HG03521 (cell line): ENCODE measurements at regions not wholly inside any gene's neighbourhood (a gene's known extent, or its start where the extent isn't known, plus 50 kb on each side); places are given as distances from the start of the nearest gene placed in this dataset.

ENCODE experiments used
- ATAC-seq: cut with Tn5 transposase; IDR thresholded peaks from one replicate; pipeline ENCODE4 v1.9.1; 2021; ENCODE audit warnings: mild to moderate bottlenecking, moderate library complexity; ENCODE audit not compliant: unreplicated experiment

DNA sequence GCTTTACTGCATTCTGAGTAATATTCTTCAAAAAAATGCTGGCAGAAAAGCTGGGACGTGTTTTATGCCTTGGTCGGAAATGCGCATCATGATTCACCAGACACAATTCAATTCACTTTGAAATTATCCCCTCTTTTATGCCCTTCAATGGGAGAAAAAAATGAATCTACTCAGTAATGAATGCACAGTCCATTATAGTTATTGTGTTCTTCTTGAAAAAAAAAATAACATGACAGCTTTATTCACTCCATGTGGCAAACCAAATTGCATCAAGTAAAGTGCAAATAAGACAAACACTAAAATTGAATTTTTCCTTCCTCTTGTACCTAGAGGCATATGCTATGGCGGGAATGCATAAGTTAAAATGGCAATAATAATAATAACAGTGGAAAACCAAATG lies 159.4 kb upstream of the IFNG-AS1 start:
- ATAC-seq = no peak

DNA sequence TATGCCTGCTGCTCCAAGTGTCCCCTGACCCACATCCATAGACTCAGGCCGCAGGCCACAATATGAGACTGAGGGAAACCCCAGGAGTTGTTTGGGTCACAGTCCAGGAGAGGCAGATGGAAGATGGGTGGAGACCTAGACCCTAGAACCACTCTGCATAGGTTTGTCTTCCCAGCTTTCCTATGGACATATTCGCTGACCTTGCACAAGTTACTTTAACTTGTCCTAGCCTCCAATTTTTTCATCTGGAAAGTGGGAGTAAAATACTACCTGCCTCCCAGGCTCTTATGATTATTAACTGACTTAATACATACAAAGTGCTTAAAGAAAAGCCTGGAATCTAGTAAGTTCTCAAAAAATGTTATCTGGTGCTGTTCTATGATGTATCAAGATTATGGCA lies 157.1 kb upstream of the IFNG-AS1 start:
- no peak for ATAC-seq

DNA sequence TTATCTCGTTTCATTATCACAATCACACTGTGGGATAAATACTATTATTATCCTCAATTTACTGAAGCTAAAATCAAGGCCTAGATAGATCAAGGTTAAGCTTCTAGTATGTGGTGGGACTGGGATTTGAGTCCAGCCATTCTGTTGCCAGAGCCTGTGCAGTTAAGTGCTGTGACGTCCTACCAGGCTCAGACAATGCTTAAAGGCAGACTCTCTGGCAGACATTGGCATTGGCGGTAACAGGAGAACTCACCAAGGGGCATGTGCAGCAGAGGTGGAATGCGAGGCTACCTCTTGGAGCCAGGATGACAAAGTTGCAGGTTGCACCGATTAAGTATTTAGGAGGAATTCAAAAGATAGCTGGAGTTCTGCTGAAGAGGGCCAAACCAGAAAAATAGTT lies 155.6 kb upstream of the IFNG-AS1 start:
- no peak for ATAC-seq

DNA sequence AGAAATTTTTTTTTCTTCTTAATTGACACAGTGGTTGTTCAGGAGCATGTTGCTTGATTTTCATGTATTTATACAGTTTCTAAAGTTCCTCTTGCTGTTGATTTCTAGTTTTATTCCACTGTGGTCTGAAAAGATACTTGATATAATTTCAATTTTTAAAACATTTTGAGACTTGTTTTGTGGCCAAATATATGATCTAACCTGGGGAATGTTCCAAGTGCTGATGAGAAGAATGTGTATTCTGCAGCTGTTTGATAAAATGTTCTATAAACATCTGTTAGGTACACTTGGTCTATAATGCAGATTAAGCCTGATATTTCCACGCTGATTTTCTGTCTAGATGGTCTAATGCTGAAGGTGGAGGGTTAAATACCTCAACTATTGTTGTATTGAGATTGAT lies 151.4 kb upstream of the IFNG-AS1 start:
- no peak for ATAC-seq

DNA sequence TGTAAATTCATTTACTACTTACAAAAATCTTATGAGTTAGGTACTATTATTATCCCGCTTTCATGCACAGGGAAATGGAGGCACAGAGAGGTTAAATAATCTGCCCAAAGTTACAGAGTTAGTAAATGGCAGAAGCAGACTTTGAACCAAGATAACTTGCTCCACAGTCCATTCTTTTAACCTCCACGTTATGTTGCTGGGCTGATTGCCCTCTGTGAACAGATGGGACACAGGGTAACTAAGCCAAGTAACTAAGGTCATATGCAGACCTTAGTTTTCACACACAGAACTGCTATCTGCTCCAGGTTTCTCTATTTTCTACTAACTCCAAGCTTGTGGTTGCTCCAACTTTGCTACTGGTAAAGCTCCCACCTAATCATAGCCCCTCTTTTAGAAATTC lies 147.1 kb upstream of the IFNG-AS1 start:
- no peak for ATAC-seq

DNA sequence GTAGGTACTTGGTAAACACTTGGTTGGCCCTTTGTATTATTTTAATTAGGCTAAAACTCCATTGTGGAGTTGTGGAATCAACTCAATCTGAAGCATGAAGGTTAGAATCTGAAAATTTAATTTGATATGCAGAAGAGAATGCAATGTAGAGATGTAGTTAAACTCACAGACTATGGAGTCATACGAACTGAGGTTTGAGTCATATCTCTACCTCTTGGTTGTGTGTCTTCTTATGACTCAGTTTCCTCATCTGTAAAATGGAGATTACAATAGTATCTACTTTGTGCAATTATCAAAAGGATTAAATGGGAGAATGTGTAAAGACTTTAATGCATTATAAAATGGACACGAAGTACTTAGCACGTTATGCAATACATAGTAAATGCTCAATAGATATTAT lies 146.0 kb upstream of the IFNG-AS1 start:
- no peak for ATAC-seq

DNA sequence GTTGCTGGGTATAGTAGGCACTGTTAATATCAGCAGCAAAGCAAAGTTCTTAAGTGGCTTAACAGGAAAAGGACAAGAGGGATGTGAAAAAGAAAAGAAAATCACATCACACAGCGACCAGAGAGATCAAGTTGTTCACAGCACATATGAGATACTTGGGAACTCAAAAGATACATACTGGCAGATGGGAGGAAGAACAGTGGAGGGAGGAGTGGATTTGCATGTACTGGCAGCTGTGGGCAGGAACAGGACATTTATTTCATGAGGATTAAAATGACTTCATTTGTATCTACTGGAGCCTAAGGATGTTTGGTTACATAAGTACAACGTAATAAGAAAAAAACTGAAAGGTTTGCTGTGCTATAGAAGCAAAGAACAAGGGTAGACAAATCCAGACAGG lies 136.5 kb upstream of the IFNG-AS1 start:
- ATAC-seq = no peak

DNA sequence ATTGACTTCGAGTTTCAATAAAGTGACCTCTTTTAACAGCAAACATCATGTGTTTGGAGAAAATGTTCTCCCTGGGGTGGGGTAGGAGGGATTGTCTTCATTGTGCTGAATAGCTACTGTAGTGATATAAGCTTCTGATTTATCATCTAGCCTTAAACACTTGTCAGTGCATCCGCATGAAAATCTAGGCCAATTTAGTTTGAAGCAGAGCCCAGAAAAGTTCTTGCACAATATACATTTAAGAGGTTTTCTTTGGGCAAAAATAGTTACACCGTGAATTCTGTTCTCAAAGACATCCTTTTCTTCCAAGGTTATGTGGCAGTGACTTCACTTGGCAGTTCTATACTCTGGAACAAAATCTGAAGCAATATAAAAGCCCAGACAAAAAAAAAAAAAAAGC lies 136.0 kb upstream of the IFNG-AS1 start:
- no peak for ATAC-seq

DNA sequence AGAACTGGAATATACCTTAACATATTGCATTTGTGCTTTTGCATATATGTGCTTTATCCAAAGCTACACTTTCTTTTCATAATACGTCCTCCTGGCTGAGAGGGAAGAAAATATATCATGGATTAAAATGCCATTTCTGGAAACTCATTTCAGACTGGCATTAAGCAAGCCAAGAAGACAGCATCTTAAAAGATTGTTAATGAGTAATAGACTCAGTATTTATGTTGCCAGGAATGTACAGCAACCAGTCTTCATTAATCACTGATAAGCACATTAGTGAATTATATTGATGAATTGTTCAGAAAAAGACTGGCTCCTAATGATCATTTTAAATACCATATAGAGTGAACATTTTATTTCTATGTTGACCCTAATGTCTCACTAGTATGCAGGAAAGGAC lies 134.9 kb upstream of the IFNG-AS1 start:
- no peak for ATAC-seq

DNA sequence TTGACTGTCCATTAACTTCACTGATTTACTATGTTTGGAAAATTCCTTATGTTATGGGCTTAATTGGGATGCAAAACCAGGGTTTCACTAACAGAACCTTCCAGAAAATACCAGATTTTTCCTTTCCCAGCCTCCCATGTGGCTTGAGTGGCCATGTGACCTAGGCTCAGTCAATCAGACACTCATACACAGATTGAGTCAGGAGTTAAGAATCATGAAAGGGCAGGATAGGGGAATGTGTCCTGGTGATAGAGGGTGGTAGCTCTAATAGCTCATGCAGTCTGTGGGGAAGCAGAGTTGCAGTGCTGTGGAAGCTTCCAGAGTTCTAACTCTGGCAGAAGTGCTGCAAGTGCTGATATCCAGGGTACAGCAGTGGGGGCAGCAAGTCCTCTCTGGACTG lies 134.1 kb upstream of the IFNG-AS1 start:
- ATAC-seq = no peak

DNA sequence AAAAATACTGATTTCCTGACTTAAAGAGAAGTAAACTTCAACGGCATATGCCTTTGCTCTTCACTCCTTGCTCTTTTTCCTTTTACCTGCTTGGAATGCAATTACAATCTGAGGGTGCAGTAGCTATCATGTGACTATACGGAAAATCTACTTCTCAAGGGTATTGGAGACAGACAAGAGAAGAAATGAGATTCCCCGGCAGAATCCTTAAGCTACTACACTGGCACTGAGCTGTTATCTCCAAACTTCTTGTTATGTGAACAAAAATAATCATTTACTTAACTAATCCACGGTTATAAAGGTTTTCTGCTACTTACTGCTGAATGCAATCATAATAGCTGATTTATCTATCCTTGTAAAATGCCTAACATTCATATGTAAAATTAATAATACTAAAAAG lies 118.0 kb upstream of the IFNG-AS1 start:
- ATAC-seq = no peak

DNA sequence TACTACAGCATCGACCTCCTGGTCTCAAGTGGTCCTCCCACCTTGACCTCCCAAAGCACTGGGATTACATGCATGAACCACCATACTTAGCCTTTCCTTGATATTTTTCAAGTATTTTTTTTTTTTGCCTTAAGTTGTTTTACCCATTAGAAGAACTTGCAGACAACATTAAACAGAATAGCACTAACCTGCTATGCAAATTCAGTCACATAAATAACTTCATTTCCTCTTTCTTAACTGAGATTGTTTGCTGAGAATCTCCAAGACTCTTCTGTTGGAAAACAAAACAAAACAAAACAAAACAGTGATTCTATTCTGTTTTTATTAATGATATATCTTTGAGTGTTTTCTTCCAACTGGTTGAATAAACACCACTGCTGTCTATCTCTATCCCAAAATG lies 115.9 kb upstream of the IFNG-AS1 start:
- ATAC-seq = no peak

DNA sequence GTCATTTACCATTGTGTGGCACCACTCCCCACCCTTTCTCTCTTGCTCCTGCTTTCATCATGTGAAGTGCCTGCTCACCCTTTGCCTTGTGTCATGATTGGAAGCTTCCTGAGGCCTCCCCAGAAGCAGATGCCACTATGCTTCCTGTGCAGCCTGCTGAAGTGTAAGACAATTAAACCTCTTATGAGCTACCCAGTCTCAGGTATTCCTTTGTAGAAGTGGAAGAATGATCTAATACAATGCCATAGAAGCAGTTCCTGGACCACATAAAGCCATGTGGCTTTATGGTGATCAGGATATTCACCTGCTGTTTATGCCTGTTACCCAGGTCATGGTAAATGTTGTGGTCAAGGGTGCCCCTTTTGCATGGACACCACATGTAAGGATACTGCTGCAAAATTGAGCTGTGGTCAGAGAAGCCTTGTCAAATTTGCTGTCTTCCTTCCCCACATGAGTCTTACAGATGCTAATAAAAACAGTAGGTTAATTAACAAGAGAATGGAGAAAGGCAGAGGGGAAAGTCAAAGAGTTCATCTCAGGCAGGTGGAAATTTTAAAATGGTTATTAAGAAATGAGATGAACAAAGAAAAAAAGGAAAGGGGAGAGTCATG lies 112.8 kb upstream of the IFNG-AS1 start:
- no peak for ATAC-seq

DNA sequence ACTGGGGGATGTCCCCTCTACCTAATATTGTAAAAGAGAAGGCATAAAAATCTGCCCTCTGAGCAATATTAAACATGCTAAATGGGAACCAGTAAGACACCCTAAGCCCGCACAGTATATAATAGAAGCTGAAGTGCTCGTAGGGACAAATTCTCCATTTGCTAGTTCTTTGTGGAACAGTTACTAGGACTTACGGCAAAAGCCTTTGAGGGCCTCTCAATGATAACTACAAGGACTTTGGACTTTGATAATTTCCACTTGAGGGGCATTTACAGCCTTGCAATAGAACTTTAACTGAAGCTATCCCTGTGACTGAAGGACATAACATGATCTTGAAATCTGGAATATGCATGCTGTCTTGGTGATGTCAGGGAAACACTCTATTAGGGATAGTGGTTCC lies 111.5 kb upstream of the IFNG-AS1 start:
- no peak for ATAC-seq

DNA sequence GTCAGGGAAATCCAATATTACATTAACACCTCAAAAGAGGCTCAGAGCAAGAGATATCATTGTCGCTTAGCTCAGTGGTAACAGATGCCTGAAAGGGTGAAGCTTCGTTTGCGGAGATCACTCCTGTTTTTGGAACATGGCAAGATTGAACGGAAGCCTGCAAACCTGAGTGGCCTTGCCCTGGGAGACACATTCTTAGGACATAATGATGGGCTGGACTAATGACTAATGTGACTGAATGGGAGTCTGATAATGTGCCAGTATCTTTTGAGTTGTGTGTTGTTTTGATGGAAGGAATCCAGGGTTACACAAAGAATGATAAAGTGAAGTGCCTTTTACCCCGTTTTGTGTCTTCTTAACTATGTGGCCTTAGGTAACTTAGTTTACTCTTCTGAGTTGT lies 109.3 kb upstream of the IFNG-AS1 start:
- ATAC-seq = no peak

DNA sequence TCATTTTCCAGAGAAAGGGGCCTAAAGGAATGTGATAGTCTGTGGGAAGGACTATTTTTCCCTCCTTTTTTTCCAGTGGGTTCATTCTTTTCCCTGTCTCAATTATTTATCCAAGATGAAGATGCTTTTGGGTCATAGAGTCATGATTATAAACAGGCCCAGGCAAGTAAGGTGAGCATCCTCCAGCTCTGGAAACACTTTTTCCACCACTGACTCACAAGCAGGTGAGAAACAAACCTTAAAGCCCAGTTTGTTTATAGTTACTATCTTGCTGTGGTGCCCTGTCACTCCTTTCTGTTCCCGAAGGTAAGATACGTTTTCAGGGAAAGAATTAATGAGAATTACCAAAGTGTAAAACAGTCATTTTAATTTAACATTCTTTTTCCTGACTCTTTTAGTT lies 107.7 kb upstream of the IFNG-AS1 start:
- no peak for ATAC-seq

DNA sequence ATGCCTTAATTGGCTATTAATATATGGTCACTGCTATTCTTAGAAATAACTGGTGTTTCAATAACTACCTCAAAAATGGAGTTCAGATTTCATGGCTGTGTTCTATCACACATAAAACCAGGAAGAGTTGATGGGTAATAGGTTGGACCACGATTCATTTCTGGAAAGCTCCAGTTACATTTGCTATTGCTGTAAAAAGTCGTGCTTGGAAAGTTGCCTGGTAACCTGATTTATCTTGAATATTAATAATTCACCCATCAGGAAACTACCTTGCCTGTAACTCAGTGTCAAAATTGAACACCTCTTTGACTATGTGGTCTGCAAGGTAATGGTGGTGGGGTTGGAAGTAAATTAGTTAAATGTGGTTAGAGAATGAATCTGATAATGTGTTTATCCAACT lies 104.7 kb upstream of the IFNG-AS1 start:
- no peak for ATAC-seq

DNA sequence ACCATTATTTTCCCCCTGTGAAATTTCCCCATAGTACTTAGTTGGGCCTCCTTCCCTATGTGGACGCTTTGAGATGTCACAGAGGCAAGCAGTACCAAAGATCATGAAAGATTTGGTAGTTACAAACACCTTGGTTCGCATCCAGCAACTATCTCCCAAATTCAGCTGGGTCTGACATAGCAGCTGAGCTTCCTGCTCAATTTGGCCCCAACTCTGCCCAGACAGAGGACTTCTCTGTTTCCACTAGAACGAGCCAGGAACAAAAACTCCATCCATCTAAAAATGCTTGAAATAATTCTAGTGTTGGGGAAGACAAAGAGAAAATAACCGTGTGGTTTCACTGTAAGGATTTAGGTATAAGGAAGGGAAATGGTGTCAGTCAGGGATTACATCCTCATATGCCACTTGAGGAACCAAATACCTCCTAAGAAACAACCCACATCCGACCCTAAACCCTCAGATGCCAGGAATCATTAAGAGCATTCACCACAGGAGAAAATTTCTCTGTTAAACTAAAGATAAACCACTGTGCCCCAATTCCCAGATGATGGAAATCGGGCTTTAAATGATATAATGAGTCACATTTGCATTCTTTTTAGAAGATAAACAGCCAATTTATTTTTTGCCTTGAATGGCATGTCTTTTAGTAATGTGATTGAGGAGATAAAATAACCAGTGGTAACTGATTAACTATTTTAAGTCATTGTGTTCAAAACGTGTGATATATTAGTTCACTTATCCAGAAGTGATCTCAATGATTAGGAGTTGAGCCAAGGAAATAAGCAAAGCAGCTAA lies 103.7 kb upstream of the IFNG-AS1 start:
- no peak for ATAC-seq

DNA sequence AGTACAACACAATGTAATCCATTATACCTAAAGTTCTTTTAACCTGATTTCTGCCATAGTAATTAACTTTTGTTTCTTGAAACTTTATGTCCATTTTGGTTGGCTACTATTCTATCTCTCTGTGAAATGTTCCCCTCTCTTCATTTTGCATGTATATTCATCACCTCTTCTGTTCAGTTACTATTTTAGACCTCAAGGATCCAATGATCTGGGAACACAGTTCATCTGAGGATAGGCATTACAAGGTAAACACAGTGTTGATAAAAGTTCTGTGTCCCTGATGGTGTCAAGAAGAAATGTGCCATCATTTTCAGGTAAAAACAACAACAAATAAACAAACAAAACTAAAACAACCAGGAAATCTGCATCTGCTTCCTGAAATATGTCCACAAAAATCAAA lies 102.2 kb upstream of the IFNG-AS1 start:
- no peak for ATAC-seq

DNA sequence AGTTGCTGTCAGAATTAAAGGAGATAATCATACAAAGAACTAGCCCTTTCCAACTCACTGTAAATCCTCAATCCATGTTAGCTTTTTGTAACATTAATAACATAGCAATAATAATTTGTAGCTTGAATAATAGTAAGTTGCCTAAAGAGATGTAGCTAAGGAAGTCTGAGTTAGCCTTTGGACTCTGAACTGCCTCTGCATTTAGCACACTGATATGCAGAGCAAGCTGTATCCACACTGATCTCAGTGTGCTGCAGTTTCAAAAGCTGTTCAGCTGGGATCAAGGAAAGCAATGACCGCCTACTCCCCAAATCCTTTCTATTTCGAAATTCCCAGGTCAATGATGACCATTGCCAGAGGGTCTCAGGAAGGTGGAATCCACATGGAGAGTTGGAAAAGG lies 99.3 kb upstream of the IFNG-AS1 start:
- ATAC-seq = no peak

DNA sequence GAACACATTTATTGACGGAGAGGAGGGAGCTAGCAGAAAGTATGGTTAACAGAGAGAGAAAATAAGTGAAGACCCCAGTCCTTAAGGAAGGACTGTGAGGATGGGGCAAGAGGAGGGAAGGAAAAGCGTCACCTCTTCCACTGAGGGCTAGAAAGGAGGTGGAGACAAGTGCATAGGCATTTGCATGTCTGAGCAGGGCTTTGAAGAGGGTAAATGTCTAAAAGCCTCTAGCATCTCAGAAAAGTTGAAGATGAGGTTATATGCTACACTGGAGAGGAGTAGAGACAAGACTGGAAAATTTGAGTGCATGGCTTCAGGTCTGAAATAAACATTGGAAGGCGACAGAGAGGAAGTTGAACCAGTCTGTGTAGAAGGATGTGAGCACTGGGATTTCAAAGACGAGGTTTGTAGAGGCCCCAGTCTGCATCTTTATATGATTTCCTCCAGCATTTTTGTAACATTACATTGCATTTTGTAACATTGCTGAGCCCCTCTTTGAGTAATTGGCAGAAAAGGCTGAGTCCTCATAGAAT lies 98.5 kb upstream of the IFNG-AS1 start:
- no peak for ATAC-seq

DNA sequence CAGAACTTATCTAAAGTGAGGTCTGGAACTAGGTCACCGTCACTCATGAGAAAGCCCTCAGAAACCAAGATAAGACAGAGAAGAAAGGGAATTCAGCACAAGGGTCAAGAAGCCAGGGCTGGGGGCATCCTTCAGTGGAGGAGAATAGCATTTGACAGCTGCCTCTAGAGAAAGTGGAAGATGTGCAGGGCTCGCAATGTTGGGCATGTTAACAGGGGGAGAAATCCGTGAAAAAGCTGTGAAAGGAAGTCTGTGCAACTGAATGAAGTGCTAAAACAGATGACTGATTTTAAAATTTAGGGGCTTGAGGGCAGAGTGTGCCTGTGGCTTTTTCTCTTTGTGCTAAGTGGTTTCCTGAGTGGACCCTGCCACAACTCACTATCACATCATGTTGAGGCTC lies 97.7 kb upstream of the IFNG-AS1 start:
- no peak for ATAC-seq
